Glutamatergic neuron (in vitro differentiated cells): ENCODE measurements at regions not wholly inside any gene's neighbourhood (a gene's known extent, or its start where the extent isn't known, plus 50 kb on each side); places are given as distances from the start of the nearest gene placed in this dataset.
A peak's percentile ranks its signal among the peaks of the same experiment; 100 is the strongest.

Experiments used
- DNase-seq: peaks from one replicate; pipeline ENCODE4 v3.0.0; 2022
- H3K27ac Mint-ChIP-seq: one replicate; pipeline ENCODE4 v1.8.0; 2020; ENCODE audit warnings: mild to moderate bottlenecking, mixed read lengths, inconsistent platforms; ENCODE audit not compliant: unreplicated experiment
- H3K27me3 Mint-ChIP-seq: one replicate; pipeline ENCODE4 v1.8.0; 2020; ENCODE audit warnings: mild to moderate bottlenecking, moderate library complexity, mixed read lengths, inconsistent platforms; ENCODE audit not compliant: unreplicated experiment
- H3K36me3 Mint-ChIP-seq: one replicate; pipeline ENCODE4 v1.8.0; 2020; ENCODE audit warnings: mild to moderate bottlenecking, mixed read lengths, inconsistent platforms; ENCODE audit not compliant: unreplicated experiment
- H3K4me1 Mint-ChIP-seq: one replicate; pipeline ENCODE4 v1.8.0; 2020; ENCODE audit warnings: mild to moderate bottlenecking, low read depth, mixed read lengths, inconsistent platforms; ENCODE audit not compliant: unreplicated experiment
- H3K4me3 Mint-ChIP-seq: one replicate; pipeline ENCODE4 v1.8.0; 2020; ENCODE audit warnings: mild to moderate bottlenecking, mixed read lengths, inconsistent platforms; ENCODE audit not compliant: unreplicated experiment
- H3K9me3 Mint-ChIP-seq: one replicate; pipeline ENCODE4 v1.8.0; 2020; ENCODE audit warnings: mild to moderate bottlenecking, moderate library complexity, mixed read lengths, inconsistent platforms; ENCODE audit not compliant: unreplicated experiment
- TF ChIP-seq, protein P1 (sequence below): fragments of 200-600 bp; sonication (generic); IDR thresholded peaks from one replicate; pipeline ENCODE4 v1.5.0; 2021; ENCODE audit not compliant: partially characterized antibody, unreplicated experiment

GRCh38 chr12:75877763-75878621, 153.6 kb downstream of the PHLDA1 start:
- H3K4me3 Mint-ChIP-seq = peak overlapping the region; percentile 71
- no peak for DNase-seq

GRCh38 chr12:75876832-75877762, 154.5 kb downstream of the PHLDA1 start:
- no peaks in the 10 kb centered on the region for H3K36me3 Mint-ChIP-seq
- no peak overlapping the region for H3K27ac Mint-ChIP-seq
- peak overlapping the region; percentile 71 for H3K4me3 Mint-ChIP-seq
- TF ChIP-seq, protein P1, sequence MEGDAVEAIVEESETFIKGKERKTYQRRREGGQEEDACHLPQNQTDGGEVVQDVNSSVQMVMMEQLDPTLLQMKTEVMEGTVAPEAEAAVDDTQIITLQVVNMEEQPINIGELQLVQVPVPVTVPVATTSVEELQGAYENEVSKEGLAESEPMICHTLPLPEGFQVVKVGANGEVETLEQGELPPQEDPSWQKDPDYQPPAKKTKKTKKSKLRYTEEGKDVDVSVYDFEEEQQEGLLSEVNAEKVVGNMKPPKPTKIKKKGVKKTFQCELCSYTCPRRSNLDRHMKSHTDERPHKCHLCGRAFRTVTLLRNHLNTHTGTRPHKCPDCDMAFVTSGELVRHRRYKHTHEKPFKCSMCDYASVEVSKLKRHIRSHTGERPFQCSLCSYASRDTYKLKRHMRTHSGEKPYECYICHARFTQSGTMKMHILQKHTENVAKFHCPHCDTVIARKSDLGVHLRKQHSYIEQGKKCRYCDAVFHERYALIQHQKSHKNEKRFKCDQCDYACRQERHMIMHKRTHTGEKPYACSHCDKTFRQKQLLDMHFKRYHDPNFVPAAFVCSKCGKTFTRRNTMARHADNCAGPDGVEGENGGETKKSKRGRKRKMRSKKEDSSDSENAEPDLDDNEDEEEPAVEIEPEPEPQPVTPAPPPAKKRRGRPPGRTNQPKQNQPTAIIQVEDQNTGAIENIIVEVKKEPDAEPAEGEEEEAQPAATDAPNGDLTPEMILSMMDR = no peak
- peaks cover 32% of the 10 kb centered on the region for H3K4me1 Mint-ChIP-seq
- DNase-seq = no peak
- no peaks in the 10 kb centered on the region for H3K27me3 Mint-ChIP-seq
- H3K9me3 Mint-ChIP-seq = peaks cover 5% of the 10 kb centered on the region

More at GRCh38 chr12:75877763-75878621, 153.6 kb downstream of the PHLDA1 start:
- Mint-ChIP-seq H3K36me3 (no peaks in the 10 kb centered on the region), H3K27me3 (no peaks in the 10 kb centered on the region), H3K9me3 (peaks cover 5% of the 10 kb centered on the region), H3K4me1 (peaks cover 34% of the 10 kb centered on the region), H3K27ac (peak overlapping the region; percentile 84)
- TF ChIP-seq, protein P1 = no peak

DNA sequence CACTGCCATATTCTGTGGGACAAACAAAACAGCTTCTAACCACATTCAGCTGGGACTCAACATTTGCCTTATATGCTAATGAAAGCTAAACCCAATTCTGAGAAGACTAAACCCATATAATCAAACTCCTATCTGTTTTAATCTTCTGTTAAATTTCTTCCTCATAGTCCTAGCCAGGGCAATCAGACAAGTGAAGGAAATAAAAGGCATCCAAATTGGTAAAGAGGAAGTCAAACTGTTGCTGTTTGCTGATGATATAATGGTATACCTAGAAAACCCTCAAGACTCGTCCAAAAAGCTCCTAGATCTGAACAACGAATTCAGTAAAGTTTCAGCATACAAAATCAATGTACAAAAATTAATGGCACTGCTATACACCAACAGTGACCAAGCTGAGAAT, 157.1 kb downstream of the PHLDA1 start:
- peaks cover 24% of the 10 kb centered on the region for H3K4me1 Mint-ChIP-seq
- TF ChIP-seq, protein P1 = no peak
- H3K27ac Mint-ChIP-seq = no peak overlapping the region
- no peak for DNase-seq
- no peak overlapping the region for H3K4me3 Mint-ChIP-seq
- H3K27me3 Mint-ChIP-seq = no peaks in the 10 kb centered on the region
- peaks cover 6% of the 10 kb centered on the region for H3K9me3 Mint-ChIP-seq
- H3K36me3 Mint-ChIP-seq = no peaks in the 10 kb centered on the region

DNA sequence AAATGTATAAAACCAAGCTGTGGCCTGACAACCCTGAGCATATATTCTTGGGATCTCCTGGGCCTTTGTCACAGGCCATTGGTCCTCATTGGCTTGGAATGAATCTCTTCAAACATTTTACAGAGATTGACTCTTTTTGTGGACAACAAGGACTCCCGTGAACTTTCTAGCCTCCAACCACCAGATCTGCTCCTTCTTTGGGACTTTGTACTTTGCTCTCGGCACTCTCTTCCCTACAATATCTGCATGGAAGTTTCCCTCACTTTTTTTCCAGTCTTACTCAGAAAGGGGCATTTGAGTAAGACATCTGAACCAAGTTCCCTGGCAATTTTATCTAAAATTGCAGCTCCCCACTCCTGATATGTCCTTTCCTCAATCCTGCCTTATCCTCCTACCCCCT, 158.8 kb downstream of the PHLDA1 start:
- Mint-ChIP-seq H3K36me3 (no peaks in the 10 kb centered on the region), H3K9me3 (peaks cover 2% of the 10 kb centered on the region), H3K4me1 (peaks cover 10% of the 10 kb centered on the region), H3K27me3 (peaks cover 4% of the 10 kb centered on the region), H3K27ac (no peak overlapping the region), H3K4me3 (no peak overlapping the region)
- TF ChIP-seq, protein P1 = no peak
- DNase-seq = no peak
